Glomerular visceral epithelial cell (primary cell): ENCODE measurements at regions not wholly inside any gene's neighbourhood (a gene's known extent, or its start where the extent isn't known, plus 50 kb on each side); places are given as distances from the start of the nearest gene placed in this dataset.

ENCODE experiments used
- DNase-seq: peaks from one replicate; pipeline ENCODE4 v3.0.0-alpha.2; 2016; ENCODE audit errors: extremely low spot score

DNA sequence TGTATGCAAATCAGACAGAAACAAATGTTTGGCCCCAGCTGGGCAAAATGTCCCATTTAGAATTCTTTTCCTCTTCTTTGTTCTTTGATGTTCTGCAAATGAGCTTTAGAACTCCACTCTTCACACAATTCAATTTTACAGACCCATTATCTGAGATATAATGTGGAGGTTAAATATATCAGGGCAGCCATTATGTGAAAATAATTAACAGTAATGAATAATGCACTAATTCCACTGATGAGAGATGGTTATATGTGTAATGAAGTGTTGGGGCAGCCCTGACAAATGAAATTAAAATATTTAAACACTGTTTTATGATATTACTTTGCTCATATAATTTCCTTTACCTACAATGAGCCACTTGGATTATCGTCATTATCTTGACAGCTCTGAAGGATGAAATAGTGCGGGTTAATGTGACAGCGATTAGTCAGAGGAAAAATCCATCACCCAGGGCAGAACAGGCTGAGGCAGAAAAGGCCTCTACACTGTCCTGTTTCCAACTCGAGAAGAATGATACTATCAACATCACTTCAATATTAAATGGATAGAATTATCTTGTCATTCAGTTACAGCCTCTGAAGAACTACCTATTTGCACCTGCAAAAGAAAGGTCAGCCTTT lies 321.1 kb downstream of the RBM26 start:
- no peak for DNase-seq

DNA sequence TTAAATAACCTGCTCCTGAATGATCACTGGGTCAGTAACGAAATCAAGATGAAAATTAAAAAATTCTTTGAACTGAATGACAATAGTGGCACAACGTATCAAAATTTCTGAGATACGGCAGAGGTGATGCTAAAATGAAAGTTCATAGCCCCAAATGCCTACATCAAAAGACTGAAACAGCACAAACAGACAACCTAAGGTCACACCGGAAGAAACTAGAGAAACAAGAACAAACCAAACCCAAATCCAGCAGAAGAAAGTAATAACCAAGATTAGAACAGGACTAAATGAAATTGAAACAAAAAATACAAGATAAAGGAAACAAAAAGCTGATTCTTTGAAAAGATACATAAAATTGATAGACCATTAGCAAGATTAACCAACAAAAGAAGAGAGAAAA lies 324.1 kb downstream of the RBM26 start:
- no peak for DNase-seq

DNA sequence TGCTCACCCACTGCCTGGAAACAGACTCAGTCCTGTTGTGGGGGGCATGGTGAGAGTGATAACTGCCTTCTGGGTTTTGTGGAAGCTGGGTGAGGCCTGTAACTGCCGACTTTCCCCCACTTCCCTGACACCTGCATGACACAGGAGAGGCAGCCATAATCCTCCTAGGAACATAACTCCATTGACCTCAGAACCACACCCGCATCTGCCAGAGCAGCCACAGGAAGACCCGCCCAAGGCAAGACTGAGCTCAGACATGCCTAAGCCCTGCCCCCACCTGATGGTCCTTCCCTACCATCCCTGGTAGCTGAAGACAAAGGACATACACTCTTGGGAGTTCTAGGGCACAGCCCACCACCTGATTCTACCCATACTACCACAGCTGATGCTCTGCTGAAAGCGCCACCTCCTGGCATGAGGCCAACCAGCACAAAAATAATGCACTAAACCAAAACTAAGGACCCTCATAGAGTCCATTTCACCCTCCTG lies 326.7 kb downstream of the RBM26 start:
- no peak for DNase-seq

DNA sequence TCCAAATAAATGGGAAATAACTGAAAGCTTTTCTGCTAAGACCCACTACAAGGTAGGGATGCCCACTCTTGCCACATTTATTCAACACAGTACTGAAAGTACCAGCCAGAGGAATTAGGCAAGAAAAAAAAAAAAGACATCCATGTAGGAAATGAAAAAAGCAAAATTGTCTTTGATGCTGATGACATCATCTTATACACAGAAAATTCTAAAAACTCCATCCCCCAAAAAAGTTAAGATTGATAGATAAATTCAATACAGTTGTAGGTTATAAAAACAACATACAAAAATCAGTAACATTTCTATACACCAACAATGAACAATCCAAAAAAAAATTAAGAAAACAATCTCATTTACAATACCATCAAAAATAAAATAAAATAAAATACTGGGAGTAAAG lies 330.4 kb downstream of the RBM26 start:
- DNase-seq = no peak

DNA sequence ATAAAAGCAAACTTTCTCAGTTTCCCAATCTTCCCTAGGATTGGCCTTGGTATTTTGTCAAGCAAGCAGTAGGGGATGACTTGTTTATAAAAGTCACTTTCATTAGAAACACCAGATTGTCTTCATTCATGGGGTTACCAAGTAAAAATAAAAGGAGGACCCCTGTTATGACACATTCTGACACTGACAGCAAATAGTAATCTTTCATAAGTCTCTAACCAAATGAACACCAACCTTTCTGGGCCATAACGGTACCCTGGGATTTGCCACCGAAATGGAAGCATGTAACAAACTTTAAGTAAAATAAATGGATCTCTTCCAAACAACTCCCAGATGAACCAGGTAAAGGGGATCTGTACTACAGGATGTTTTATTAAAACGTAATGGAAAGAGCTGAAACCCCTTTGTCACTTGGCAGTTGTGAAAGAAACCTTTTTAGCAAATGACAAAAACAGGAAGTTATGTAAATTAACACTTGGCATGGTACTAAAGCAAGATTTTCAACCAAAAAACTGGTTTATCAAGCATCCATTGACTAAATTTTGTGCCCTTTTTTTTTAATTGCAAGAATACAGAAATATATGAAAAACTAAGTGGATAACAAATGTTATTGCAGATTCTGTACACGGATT lies 335.6 kb downstream of the RBM26 start:
- DNase-seq = no peak

DNA sequence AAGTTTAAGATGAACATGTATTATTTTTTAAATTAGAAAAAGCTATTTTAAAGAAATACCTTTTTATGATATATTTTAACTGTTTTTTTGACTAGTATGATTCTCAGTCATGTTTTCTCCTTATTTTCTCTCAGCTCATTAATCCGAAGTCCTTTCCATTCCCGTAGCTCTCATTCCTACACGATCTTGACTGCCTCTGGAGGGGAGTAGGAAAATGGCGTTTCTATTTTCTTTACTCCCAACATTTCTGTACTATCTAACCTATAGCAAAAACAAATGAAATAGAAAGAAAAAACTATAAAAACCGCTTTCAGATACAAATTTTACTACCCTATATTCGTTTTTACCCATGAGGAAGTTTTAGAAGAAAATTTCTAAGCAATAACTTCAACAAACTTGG lies 343.8 kb downstream of the RBM26 start:
- no peak for DNase-seq

DNA sequence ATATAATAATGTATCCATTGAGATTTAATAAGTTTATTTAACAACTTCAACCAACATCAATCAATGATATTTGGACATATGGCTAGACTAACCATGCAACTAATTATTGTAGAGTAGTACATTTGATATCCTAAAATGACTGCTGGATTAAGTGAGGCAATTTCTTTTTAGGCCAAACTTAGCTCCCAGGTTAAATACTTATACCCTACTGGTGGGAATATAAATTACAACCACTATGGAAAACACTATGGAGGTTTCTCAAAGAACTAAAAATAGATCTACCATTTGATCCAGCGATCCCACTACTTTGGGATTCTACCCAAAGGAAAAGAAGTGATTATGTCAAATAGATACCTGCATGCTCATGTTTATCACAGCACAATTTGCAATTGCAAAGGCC lies 345.8 kb downstream of the RBM26 start:
- DNase-seq = no peak

DNA sequence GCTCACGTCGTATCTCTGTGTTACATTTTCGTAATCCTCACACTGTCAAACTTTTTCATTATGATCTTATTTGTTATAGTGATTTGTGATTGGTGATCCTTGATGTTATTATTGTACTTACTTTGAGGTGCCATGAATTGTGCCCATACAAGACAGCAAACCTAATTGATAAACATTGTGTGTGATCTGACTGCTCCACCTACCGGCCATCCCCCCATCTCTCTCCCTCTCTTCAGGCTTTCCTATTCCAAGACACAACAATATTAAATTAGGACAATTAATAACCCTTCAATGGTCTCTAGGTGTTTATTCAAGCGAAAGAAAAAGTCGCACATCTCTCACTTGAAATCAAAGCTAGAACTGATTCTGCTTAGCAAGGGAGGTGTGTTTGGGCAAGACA lies 349.3 kb downstream of the RBM26 start:
- DNase-seq = no peak

DNA sequence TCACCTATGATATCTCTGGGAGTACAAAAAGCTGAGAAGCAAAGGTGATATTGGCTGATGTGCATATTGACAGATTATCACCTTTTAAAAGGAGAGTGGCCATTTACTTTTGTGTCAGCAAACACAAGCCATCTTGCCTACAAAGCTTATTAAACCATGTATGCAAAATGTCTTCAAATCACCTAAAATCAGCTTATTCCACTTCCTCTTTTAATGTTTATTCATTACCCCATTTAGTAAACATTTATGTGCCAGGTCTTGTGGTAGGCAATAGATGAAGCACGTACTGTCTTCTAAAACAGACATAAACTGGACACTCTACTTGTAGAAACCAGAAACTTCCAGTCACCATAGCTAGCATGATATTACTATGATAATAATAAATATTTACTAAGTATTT lies 354.6 kb downstream of the RBM26 start:
- no peak for DNase-seq

DNA sequence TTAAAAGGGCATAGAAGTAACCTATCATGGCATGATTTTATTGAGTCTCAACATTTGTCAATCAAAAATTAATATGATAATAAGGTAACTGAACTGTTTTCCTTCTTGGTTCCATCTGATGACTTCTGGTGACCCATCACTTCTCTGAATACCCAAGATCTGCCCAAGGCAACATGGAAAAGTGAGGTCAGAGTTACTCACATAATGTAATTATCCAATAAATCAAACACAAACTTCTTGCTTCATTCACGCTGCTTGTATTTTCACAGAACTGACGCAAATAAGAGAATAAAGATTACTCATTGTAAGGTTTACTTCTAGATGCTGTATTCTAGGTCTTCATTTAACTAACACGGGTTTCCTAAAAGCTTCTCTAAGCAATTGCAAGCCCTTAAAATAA lies 361.6 kb downstream of the RBM26 start:
- no peak for DNase-seq

DNA sequence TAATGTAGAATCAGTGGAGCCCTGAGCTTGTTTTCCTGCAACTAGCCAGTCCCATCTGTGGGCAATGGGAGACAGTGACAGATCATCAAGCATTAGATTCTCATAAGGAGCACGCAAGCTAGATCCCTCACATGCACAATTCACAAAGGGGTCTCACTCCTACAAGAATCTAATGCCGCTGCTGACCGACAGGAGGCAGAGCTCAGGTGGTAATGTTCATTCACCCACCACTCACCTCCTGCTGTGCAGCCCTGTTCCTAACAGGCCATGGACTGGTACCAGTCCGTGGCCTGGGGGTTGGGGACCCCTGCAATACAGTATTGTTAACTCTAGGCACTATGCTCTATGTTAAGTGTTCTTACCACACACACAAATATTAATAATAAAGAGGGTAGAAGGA lies 362.8 kb downstream of the RBM26 start:
- DNase-seq = no peak

DNA sequence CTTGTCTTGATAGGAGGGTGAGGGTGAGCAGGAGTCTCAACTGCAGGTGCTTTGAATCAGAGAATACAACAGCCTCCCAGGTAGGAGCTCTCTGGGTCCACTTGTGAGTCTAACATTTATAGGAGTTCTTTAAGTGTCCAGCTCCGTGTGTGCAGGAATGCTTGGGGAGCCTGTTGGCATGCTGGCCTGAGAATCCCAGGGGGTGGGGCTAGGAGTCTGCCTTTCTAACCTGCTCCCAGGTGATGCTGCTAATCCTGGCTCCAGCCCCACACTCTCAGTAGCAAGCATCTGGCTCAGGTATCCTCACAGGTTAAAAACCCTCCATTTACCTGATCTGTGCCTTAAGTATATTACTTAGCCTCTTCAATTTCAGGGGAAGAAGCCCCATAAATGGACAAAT lies 368.9 kb downstream of the RBM26 start:
- DNase-seq = no peak

DNA sequence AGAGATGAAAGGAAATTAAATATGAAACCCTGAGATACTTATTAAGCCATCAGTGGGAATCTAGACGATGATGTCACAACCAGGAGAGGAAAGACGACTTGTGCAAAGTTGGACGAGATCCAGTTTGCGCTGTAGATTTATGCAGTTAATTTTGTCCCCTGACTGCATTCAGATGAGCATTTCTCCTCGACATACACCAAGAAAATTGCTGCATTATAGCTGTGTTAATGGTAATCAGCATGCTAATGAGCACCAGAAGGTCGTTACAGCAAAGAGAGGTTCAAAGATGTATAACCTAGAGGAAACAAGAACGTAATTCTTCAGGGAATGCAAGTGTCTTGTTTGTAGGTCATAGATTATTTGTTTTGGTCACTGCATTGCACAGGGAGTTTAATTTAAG lies 371.7 kb downstream of the RBM26 start:
- no peak for DNase-seq

DNA sequence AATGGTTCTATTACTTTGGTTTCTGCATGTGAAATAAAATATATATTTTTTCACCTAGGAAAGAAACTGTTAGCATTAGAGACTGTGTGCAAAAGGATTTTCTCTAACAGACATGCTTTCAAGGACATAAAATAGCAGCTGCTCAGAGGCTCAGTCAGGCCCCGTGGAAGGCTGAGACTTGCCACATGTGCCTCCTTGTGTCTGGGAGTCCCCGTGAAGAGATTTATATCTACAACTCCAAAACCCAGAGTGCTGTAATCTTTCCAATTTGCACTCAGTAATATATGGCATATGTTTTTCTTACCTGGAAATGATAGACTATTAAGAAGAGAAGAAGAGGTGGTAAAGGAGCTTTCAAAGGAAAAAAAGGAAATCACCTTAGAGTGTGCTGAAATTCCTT lies 371.6 kb upstream of the OBI1 start:
- no peak for DNase-seq

DNA sequence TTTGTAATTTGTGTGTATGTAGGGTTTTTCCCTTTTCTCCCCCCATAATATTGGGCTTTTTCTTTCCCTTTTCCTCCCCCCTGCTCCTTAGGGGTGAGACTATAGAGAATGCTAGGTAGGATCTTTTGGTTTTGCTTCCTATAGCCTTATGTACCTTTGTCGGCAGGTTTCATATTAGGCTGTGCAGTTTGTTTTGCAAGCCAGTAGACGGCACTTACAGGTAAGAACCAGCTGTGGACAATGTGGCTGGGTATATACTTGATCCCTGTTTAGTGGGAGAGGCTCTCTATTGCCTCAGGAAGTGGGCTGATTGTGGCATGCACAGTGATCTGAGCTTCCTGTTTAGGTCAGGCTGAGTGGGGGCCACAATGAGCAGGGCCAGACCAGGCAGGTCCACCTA lies 359.2 kb upstream of the OBI1 start:
- DNase-seq = no peak

DNA sequence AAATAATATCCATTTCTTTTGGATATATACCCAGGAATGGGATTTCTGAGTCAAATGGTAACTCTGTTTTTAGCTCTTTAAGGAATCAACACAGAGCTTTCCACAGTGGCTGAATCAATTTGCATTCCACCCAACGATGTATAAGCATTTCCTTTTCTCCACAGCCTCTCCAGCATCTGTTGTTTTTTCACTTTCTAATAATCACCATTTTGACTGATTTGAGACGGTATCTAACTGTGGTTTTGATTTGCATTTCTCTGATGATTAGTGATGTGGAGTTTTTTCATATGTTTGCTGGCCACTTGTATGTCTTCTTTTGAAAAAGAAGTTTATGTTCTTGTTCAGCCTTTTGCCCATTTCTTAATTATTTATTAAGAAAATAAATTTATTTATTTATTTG lies 352.2 kb upstream of the OBI1 start:
- DNase-seq = no peak

DNA sequence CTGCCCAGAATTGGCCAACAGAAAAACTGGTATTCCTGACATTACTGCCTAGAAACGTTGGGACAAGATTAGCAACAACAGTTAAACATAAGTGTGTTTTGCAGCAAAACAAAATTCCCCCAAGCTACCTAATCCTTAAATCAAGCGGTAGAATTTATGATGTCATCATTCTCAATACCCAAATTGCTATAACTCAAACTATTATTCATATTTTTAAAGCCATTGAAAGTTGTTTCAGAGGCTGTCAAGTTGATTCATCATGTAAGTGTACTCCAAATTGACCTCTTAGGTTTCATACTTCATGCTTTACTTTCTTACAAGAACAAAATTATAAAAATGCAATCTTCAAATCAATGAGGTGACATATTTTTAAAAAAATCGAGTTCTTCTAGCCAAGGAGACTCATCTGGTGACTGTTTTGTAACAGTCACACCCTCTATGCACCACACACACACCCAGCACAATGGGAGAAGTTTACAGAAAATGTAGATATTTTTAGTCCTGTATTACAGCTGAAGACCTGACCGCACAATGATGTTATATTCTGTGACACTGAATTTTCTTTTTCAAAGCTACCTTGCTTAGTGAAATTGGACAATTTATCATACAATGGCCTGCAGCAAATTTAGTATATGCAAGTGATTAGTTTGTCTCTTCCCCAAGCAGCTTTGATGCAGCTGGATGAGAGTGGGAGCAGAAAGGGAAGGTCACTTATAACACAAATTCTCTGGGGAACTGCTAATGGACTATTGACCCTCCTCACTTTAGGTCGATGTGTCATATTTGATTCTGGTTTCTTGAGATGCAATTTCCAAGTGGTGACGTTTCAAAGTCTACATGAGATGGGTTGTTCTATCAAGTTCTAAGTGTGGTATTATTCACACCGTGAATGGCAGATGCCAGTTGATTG lies 345.3 kb upstream of the OBI1 start:
- no peak for DNase-seq

DNA sequence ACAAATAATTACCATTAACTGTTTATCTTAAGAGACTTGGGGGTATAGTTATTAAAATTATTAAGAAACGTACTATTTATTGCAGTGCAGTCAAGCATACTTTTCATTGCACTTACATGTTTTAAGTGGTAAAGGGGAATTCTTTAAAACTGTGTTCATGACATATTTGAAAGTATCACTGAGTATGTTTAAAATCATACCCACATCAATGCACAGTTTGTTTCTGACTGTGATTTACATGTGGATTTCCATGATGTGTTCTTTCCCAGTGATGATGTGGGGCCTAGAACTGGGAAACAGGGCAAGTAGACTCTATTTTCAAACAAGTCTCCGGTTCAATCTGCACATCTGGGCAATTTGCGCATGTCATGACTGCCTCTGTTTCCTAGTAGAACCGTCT lies 340.5 kb upstream of the OBI1 start:
- no peak for DNase-seq

DNA sequence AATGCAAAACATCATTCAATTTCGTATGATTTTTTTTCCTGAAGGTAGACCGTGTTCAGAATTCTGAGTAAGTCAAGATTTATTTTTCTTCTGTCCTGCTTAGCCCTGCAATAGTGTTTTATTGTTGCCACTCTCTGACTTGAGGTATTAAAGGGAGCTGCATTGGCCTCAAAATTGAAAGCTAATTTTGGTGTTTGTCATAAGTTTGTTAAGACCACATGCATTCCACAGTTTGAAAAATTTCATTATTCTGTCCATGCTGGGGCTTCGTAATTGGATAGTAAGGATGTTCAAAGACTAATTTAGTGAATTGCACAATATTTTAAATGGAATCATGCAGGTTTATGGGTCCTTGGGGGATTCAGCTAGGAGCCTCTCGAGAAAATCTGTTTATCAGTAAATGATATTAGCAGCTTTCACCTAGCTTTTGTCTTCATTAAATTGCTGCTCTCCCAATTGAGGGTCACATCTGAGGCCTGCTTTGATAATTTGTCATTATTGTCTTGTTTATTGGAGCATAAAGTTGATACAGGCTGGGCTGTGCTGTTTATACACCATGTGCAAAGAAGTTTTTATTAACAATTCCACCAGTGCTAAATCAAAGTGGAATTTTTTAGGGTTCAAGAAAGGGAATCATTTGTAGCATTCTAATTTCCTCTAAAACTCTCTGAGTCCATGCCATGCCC lies 339.8 kb upstream of the OBI1 start:
- no peak for DNase-seq

DNA sequence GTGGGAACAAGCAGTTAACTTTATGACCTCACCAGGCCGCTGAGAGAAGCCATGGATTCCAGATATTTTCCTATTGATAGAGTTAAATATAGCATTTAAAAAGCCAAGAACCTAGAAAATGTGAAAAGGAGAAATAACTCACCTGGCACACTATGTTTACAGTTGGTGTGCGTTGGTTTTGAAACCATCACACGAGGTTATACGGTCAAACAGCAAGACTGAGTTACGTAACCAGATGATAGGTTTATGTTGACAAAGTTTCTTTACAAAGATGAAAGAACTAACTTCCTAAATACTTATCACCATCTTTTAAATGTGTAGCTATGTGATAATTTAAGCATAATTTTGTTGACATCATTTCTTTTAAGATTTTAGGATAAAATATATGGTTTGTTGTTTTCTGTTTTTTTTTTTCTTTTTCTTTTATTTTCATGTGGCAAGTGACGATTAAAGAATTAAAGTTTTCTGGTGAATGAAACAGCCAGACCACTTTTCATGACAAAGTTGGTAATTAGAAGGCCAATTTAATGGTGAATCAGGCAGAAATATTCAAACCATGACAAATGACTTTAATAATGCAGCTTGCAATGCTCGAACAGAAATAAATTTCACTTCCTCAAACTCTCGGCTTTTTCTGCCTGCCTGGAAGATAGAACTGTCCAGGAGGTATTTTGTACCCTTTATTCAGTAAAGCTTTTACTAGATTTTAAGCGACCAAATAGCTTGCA lies 339.1 kb upstream of the OBI1 start:
- DNase-seq = no peak

DNA sequence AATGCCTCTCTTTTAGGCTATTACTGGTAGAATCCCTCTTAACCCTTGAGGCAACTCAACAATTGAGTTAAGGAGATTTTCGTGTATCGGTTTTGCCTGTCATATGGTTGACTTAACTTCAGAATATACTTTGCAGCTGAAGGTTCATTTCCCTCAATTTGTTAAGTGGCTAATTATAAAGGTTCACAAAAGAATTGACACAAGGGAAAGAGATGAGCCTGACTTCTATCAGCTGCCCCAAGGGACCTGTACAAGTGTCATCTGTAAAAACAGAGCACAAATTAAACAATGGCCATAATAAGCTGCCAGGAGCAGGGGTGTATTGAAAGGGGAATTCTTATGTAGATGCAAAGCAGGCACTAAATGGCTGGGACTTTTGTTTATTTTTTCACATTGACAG lies 334.8 kb upstream of the OBI1 start:
- DNase-seq = no peak

DNA sequence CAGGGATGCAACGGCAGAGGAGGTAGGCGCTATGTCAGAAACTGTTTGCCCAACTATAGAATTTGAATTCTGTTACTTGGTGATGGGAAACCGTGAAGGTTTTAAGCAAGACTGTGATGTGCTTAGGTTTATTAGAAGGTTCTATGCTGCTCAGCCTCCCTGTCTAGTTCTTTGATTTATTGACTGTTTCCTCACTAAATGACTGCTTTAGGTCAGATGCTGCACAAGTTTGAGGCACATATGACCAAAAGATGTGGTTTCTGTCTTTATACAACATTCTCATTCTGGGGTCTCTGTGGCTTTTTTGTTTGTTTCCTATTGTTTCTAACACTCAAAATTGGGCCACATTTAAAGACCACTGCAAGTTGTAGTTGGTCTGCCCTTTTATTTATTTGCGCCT lies 323.0 kb upstream of the OBI1 start:
- DNase-seq = no peak
